IMR-90 (cell line): ENCODE measurements at regions not wholly inside any gene's neighbourhood (a gene's known extent, or its start where the extent isn't known, plus 50 kb on each side); places are given as distances from the start of the nearest gene placed in this dataset.

Source experiments
- ATAC-seq: fragments of 200-7000 bp; cut with Tn5 transposase; 2 replicates; pipeline ENCODE4 v1.9.1; 2020; ENCODE audit warnings: low read depth, mild to moderate bottlenecking, moderate library complexity
- BruUV-seq: library from RNA; stranded (reverse); fragments of 400-500 nt; replicated peaks from 2 replicates; lab custom pipeline; 2021; lab: Mats Ljungman, UMichigan
- CTCF ChIA-PET: fragments of 300-600 bp; formaldehyde crosslinking; extraction: SDS; loops from one replicate; lab custom pipeline; 2021; ENCODE audit warnings: antibody characterized with exemption; lab: Yijun Ruan, JAX
- POLR2A ChIA-PET: fragments of 300-600 bp; sonication (Branson Sonifier 250); formaldehyde crosslinking; loops from one replicate; lab custom pipeline; 2022; ENCODE audit warnings: antibody characterized with exemption; ENCODE audit not compliant: unreplicated experiment; lab: Charles Lee
- DNase-seq: peaks from one replicate; pipeline ENCODE4 v3.0.0; 2013
- H2AFZ ChIP-seq: replicated peaks from 2 replicates; pipeline ENCODE3; 2013; ENCODE audit warnings: low read length, mild to moderate bottlenecking; ENCODE audit not compliant: poor library complexity
- H2AK5ac ChIP-seq: 2 replicates; pipeline ENCODE4 v1.6.1; 2013; ENCODE audit warnings: low read depth, low read length, inconsistent platforms
- H2AK9ac ChIP-seq: replicated peaks from 2 replicates; pipeline ENCODE3; 2013; ENCODE audit warnings: mild to moderate bottlenecking, low read depth, low read length, moderate library complexity; ENCODE audit not compliant: poor library complexity
- H2BK120ac ChIP-seq: 2 replicates; pipeline ENCODE4 v1.6.1; 2013; ENCODE audit warnings: low read depth, low read length, inconsistent platforms
- H2BK15ac ChIP-seq: 3 replicates; pipeline ENCODE4 v1.6.1; 2013; ENCODE audit warnings: low read depth, low read length, inconsistent platforms
- H2BK20ac ChIP-seq: 2 replicates; pipeline ENCODE4 v1.6.1; 2013; ENCODE audit warnings: low read depth, mild to moderate bottlenecking, inconsistent platforms, low read length, moderate library complexity
- H2BK5ac ChIP-seq: 2 replicates; pipeline ENCODE4 v1.6.1; 2013; ENCODE audit warnings: mild to moderate bottlenecking, low read depth, low read length, inconsistent platforms; ENCODE audit not compliant: poor library complexity, severe bottlenecking
- H3K14ac ChIP-seq: replicated peaks from 2 replicates; pipeline ENCODE4 v1.6.1; 2013; ENCODE audit warnings: low read depth, low read length, inconsistent platforms
- H3K18ac ChIP-seq: 2 replicates; pipeline ENCODE4 v1.6.1; 2013; ENCODE audit warnings: low read depth, low read length, control low read depth
- H3K23ac ChIP-seq: 2 replicates; pipeline ENCODE4 v1.6.1; 2013; ENCODE audit warnings: low read depth, low read length, inconsistent platforms
- H3K27ac ChIP-seq: 2 replicates; pipeline ENCODE4 v1.5.1; 2013; ENCODE audit warnings: mild to moderate bottlenecking, control low read depth, low read length; ENCODE audit not compliant: insufficient read depth
- H3K27me3 ChIP-seq: 2 replicates; pipeline ENCODE4 v1.6.1; 2013; ENCODE audit warnings: low read length; ENCODE audit not compliant: control insufficient read depth, insufficient read depth
- H3K36me3 ChIP-seq: 2 replicates; pipeline ENCODE4 v1.6.1; 2013; ENCODE audit warnings: low read length, mixed read lengths; ENCODE audit not compliant: control insufficient read depth, insufficient read depth
- H3K4ac ChIP-seq: 2 replicates; pipeline ENCODE4 v1.6.1; 2013; ENCODE audit warnings: low read depth, low read length, inconsistent platforms
- H3K4me1 ChIP-seq: 2 replicates; pipeline ENCODE4 v1.6.1; 2013; ENCODE audit warnings: low read length, mixed read lengths; ENCODE audit not compliant: control insufficient read depth, insufficient read depth
- H3K4me2 ChIP-seq: 2 replicates; pipeline ENCODE4 v1.6.1; 2013; ENCODE audit warnings: low read depth, mild to moderate bottlenecking, control low read depth, low read length, moderate library complexity
- H3K4me3 ChIP-seq: 2 replicates; pipeline ENCODE4 v1.5.1; 2013; ENCODE audit warnings: low read depth, mild to moderate bottlenecking, control low read depth, low read length, moderate library complexity; ENCODE audit not compliant: insufficient read depth
- H3K56ac ChIP-seq: 2 replicates; pipeline ENCODE4 v1.6.1; 2013; ENCODE audit warnings: low read length, inconsistent platforms; ENCODE audit not compliant: insufficient read depth; ENCODE audit errors: extremely low read depth
- H3K79me1 ChIP-seq, 2 experiments: 2 replicates each; pipeline ENCODE4 v1.6.1; 2013; ENCODE audit warnings: low read length in 2 of 2, inconsistent platforms in 1 of 2, low read depth in 1 of 2
- H3K9ac ChIP-seq: 2 replicates; pipeline ENCODE4 v1.6.1; 2013; ENCODE audit warnings: low read depth, low read length, control low read depth
- H3K9me1 ChIP-seq: 2 replicates; pipeline ENCODE4 v1.6.1; 2013; ENCODE audit warnings: low read length, inconsistent platforms; ENCODE audit not compliant: insufficient read depth
- H3K9me3 ChIP-seq: 2 replicates; pipeline ENCODE4 v1.6.1; 2013; ENCODE audit warnings: low read length; ENCODE audit not compliant: control insufficient read depth, insufficient read depth
- H4K20me1 ChIP-seq: 2 replicates; pipeline ENCODE4 v1.6.1; 2013; ENCODE audit warnings: low read length, inconsistent platforms; ENCODE audit not compliant: insufficient read depth
- H4K5ac ChIP-seq: 2 replicates; pipeline ENCODE4 v1.6.1; 2013; ENCODE audit warnings: mild to moderate bottlenecking, low read depth, low read length, control low read depth
- H4K8ac ChIP-seq, 2 experiments: 2 replicates each; pipeline ENCODE4 v1.6.1; 2013; ENCODE audit warnings: low read depth in 2 of 2, low read length in 2 of 2, control low read depth in 1 of 2, inconsistent platforms in 1 of 2
- H4K91ac ChIP-seq: 2 replicates; pipeline ENCODE4 v1.6.1; 2013; ENCODE audit warnings: low read depth, low read length, inconsistent platforms; ENCODE audit not compliant: insufficient read depth
- BHLHE40 ChIP-seq: fragments of 150-350 bp; IDR thresholded peaks from 2 replicates; pipeline ENCODE4 v1.6.1; 2016; ENCODE audit warnings: mild to moderate bottlenecking, low read depth, low read length
- MAZ ChIP-seq: IDR thresholded peaks from 2 replicates; pipeline ENCODE4 v1.6.1; 2012; ENCODE audit warnings: low read depth, mild to moderate bottlenecking, low read length, improper control_type of control experiment, moderate library complexity, borderline replicate concordance
- RAD21 ChIP-seq: IDR thresholded peaks from 2 replicates; pipeline ENCODE4 v1.6.1; 2012; ENCODE audit warnings: low read length, improper control_type of control experiment
- RCOR1 ChIP-seq: IDR thresholded peaks from 2 replicates; pipeline ENCODE4 v1.6.1; 2012; ENCODE audit warnings: mild to moderate bottlenecking, low read length, improper control_type of control experiment; ENCODE audit not compliant: insufficient replicate concordance
- SMC3 ChIP-seq: fragments of 150-350 bp; IDR thresholded peaks from 2 replicates; pipeline ENCODE4 v1.6.1; 2016; ENCODE audit warnings: low read depth, mild to moderate bottlenecking, antibody characterized with exemption, low read length, moderate library complexity
- WGBS, 2 experiments: methylation state at CpG; one replicate each; pipeline versions ENCODE4 v1.1.5 to v1.1.7; 2013; ENCODE audit warnings: missing lambda C conversion rate in 2 of 2; ENCODE audit not compliant: insufficient read length in 1 of 2; ENCODE audit errors: extremely low coverage in 2 of 2; 5-methylcytosine and 5-hydroxymethylcytosine counted together
- dilution Hi-C: fragments of 300-500 bp; cut with HindIII; formaldehyde crosslinking; loops from one replicate; pipeline ENCODE4 v1.14.3; 2018; ENCODE audit warnings: low sequenced_read_pairs; ENCODE audit not compliant: unreplicated experiment
- in situ Hi-C: fragments of 300-500 bp; cut with MboI; formaldehyde crosslinking; loops from 3 replicates; pipeline ENCODE4 v1.14.3; 2019; ENCODE audit warnings: low sequenced_read_pairs, inconsistent platforms, mixed read lengths
- intact Hi-C: fragments of 100-400 bp; cut with micrococcal nuclease; formaldehyde crosslinking; loops from 2 replicates; pipeline ENCODE4 v1.10.0; 2022
- TF ChIP-seq, protein P1 (sequence below): fragments of 150-350 bp; IDR thresholded peaks from 2 replicates; pipeline ENCODE4 v1.6.1; 2017; ENCODE audit warnings: mild to moderate bottlenecking, antibody characterized with exemption, low read length, low read depth

DNA sequence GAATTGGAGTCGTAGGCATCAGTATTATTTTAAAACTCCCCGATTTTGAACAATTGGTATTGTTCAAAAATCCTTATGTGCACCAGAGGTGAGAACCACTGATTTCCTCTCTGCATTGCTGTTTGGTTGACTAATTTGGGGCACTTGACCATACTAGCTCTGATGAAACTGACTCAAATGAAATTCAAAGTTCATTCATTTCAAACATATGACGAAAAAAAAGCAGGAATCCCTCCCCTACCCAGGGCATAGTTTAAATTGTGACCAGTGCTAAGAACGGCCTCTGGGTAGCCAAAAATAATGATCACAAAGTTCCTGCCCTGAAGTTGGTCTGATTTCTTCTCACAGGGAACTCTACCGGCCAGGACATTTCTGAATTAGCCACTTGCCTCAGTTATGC, 75.7 kb upstream of the EGFL6 start:
- Histone ChIP-seq H3K9ac (no peak overlapping the region), H3K9me3 (no peaks in the 10 kb centered on the region), H4K5ac (no peak overlapping the region), H3K14ac (no peak overlapping the region), H3K4me1 (no peaks in the 10 kb centered on the region), H2AFZ (no peak overlapping the region), H2AK5ac (no peak overlapping the region), H4K20me1 (no peaks in the 10 kb centered on the region), H3K36me3 (no peaks in the 10 kb centered on the region), H3K27me3 (peaks cover 2% of the 10 kb centered on the region), H2BK120ac (no peak overlapping the region), H4K91ac (no peak overlapping the region), H3K4me3 (no peak overlapping the region), H2BK20ac (no peak overlapping the region), H3K79me1 (no peaks in the 10 kb centered on the region), H3K18ac (no peak overlapping the region), H3K56ac (no peak overlapping the region), H2BK15ac (no peak overlapping the region), H4K8ac (no peak overlapping the region), H3K9me1 (no peaks in the 10 kb centered on the region), H3K27ac (no peak overlapping the region), H3K23ac (no peak overlapping the region), H3K4me2 (no peak overlapping the region), H3K4ac (no peak overlapping the region), H2BK5ac (no peak overlapping the region), H2AK9ac (no peak overlapping the region)
- ChIA-PET CTCF (no interaction called here), POLR2A (no interaction called here)
- dilution Hi-C loops, result no loop called here
- no CpG with 5 or more reads among the region's 5 CpGs for WGBS, 2 experiments
- in situ Hi-C loops, result loop anchor here (25.0 kb wide), 2 partner anchors 381 to 681 kb away; no protein-coding TSS in a partner anchor
- no peak for ATAC-seq
- intact Hi-C loops, result no loop called here
- DNase-seq, result no peak
- no peak for TF ChIP-seq RCOR1
- no peak for TF ChIP-seq SMC3
- no peak for TF ChIP-seq MAZ
- no peak for TF ChIP-seq BHLHE40
- TF ChIP-seq, protein P1, sequence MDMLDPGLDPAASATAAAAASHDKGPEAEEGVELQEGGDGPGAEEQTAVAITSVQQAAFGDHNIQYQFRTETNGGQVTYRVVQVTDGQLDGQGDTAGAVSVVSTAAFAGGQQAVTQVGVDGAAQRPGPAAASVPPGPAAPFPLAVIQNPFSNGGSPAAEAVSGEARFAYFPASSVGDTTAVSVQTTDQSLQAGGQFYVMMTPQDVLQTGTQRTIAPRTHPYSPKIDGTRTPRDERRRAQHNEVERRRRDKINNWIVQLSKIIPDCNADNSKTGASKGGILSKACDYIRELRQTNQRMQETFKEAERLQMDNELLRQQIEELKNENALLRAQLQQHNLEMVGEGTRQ, result no peak
- no peak for TF ChIP-seq RAD21
- no TSS peak for BruUV-seq
